Activated naive CD4-positive, alpha-beta T cell treated with anti-CD3 and anti-CD28 coated beads, Interleukin-2, amount 50 U/mL, for 24 hours (primary cell): ENCODE measurements at regions not wholly inside any gene's neighbourhood (a gene's known extent, or its start where the extent isn't known, plus 50 kb on each side); places are given as distances from the start of the nearest gene placed in this dataset.

Experiments
- H3K27ac Mint-ChIP-seq: one replicate; pipeline ENCODE4 v1.8.0; 2021; ENCODE audit warnings: mild to moderate bottlenecking, mixed read lengths
- H3K27me3 Mint-ChIP-seq: one replicate; pipeline ENCODE4 v1.8.0; 2021; ENCODE audit warnings: mixed read lengths
- H3K36me3 Mint-ChIP-seq: one replicate; pipeline ENCODE4 v1.8.0; 2021; ENCODE audit warnings: mixed read lengths
- H3K4me1 Mint-ChIP-seq: one replicate; pipeline ENCODE4 v1.8.0; 2021; ENCODE audit warnings: mixed read lengths
- H3K4me3 Mint-ChIP-seq: one replicate; pipeline ENCODE4 v1.8.0; 2021; ENCODE audit warnings: mild to moderate bottlenecking, mixed read lengths
- H3K9me3 Mint-ChIP-seq: one replicate; pipeline ENCODE4 v1.8.0; 2021; ENCODE audit warnings: mixed read lengths

DNA sequence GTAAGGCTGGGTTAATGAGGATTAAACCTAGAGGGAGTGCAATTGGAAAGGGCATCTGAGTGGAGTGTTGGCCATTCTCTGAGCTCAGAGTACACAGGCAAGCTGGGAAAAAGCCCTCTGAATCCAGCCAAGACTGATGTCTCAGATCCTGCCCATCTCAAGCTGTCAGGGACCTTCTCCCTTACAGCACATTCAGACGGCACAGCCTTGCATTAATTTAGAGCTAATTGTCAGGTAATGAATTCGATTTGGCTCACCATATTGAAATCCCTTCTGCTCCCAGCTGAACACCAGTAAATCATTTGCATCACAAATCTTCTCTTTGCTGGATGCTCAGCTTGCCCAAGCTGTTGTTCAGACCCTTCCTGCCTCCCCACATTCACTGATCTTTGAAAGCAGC, 399.3 kb upstream of the PODXL start:
- Mint-ChIP-seq H3K27ac (no peak overlapping the region), H3K9me3 (peaks cover 9% of the 10 kb centered on the region), H3K36me3 (no peaks in the 10 kb centered on the region), H3K4me3 (no peak overlapping the region), H3K27me3 (peaks cover 9% of the 10 kb centered on the region), H3K4me1 (no peaks in the 10 kb centered on the region)

DNA sequence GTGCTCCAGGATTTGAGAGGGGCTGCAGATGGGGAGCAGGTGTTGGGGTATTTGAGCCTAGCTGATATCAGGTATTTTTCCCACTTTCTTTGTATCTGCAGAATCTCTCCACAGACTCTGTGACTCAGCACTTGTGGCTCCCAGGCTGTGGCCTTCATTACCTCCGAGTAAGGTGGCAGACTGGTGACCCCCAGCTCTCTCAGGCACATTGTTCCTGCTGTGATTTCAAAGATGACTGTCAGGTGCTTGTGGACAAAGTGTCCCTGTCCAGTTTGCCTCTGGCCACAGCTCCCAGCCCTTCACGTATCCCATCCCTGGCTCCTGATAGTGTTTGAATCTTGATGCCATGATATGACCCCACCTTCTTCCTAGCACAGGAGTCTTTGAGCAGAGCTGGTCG, 396.8 kb upstream of the PODXL start:
- Mint-ChIP-seq H3K4me1 (no peaks in the 10 kb centered on the region), H3K9me3 (peaks cover 9% of the 10 kb centered on the region), H3K4me3 (no peak overlapping the region)

DNA sequence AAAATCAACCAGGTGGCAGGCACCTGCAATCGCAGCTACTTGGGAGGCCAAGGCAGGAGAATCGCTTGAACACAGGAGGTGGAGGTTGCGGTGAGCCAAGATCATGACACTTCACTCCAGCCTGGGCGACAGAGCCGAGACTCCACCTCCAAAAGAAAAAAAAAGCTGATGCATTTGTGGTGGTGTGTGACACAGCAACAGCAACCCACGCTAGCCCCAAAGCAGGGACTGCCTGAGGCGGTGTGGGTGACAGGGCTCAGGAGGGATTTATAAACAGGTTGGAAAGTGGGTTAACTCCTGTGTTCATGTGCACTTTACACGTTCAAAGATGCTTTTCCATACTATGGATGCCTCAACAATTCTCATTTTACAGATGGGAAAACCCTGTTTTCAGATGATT, 395.9 kb upstream of the PODXL start:
- Mint-ChIP-seq H3K27ac (no peak overlapping the region), H3K4me3 (no peak overlapping the region), H3K36me3 (peaks cover 1% of the 10 kb centered on the region), H3K4me1 (no peaks in the 10 kb centered on the region), H3K9me3 (peaks cover 9% of the 10 kb centered on the region), H3K27me3 (peaks cover 14% of the 10 kb centered on the region)

More for the DNA sequence above, 396.8 kb upstream of the PODXL start:
- Mint-ChIP-seq H3K36me3 (peaks cover 1% of the 10 kb centered on the region), H3K27ac (no peak overlapping the region), H3K27me3 (peaks cover 12% of the 10 kb centered on the region)

DNA sequence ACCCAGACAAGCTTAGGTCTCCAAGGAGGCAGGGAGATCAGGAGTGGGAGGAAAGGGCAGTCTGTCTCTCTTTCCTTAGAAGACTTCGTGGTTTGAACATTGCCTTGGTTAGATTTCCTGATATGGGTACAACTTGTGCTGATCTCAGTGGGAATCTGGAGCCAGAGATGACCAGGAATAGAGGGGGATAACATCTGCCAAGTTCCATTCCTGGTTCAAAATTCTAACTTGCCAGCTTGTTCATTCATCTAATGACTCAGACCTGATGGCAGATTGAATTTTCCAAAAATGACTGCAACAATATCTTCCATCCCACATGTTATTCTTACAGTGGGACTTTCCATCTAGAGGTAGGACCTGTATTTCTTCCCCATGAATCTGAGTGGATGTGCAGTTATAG, 394.3 kb upstream of the PODXL start:
- Mint-ChIP-seq H3K4me1 (no peaks in the 10 kb centered on the region), H3K36me3 (peaks cover 1% of the 10 kb centered on the region), H3K4me3 (no peak overlapping the region), H3K9me3 (no peaks in the 10 kb centered on the region), H3K27me3 (peaks cover 16% of the 10 kb centered on the region), H3K27ac (no peak overlapping the region)

DNA sequence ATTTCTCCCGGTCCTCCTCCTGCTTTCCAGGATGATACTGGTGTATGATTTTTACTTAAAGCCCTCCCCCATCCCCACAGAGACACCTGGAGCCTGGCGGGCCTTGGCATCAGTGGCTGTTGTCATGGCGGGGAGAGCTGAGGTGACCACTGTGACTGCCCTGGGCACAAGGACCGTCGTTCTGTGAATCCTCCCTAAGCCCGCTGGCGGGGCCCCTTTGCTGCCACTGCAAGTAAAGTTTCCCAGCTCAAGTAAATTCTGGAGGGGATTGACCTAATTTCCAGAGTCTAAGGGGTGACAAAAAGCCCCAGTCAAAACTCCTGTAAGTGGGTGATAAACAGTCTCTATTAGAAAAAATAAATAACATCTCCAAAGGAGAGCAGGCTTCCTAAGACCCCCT, 393.2 kb upstream of the PODXL start:
- H3K9me3 Mint-ChIP-seq: no peaks in the 10 kb centered on the region
- peaks cover 1% of the 10 kb centered on the region for H3K36me3 Mint-ChIP-seq
- no peak overlapping the region for H3K4me3 Mint-ChIP-seq
- H3K27ac Mint-ChIP-seq: no peak overlapping the region
- peaks cover 15% of the 10 kb centered on the region for H3K27me3 Mint-ChIP-seq
- no peaks in the 10 kb centered on the region for H3K4me1 Mint-ChIP-seq

DNA sequence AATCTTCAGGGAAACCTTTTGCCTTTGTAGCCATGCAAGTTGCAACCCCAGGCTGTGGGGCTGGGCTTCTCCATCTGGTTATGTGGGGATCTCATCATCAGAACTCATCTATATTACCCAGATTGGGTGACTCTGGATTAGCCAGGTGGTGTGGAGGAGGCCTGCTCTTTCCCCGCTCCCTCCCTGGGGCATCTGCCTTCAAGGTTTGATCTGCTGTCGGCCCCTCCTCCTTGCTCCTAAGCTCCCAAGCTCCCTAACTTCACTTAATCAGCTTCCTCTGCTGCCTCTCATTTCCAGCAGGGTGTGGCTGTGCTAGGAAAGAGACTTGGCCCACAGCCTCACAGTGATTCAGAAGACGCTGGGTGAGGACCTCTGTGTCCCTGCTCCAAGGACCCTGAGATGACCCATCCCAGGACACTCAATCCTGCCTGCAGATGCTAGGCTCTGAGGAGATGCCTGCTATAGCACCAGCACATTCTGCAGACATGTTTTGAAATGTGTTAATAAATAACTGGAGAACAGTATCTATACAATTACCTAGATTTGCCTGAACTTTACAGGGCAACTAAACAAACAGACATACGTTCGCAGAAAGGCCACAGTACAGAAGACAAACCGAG, 392.1 kb upstream of the PODXL start:
- no peaks in the 10 kb centered on the region for H3K4me1 Mint-ChIP-seq
- H3K9me3 Mint-ChIP-seq: no peaks in the 10 kb centered on the region
- H3K36me3 Mint-ChIP-seq: peaks cover 1% of the 10 kb centered on the region
- H3K27me3 Mint-ChIP-seq: peaks cover 17% of the 10 kb centered on the region
- H3K27ac Mint-ChIP-seq: no peak overlapping the region
- H3K4me3 Mint-ChIP-seq: no peak overlapping the region

DNA sequence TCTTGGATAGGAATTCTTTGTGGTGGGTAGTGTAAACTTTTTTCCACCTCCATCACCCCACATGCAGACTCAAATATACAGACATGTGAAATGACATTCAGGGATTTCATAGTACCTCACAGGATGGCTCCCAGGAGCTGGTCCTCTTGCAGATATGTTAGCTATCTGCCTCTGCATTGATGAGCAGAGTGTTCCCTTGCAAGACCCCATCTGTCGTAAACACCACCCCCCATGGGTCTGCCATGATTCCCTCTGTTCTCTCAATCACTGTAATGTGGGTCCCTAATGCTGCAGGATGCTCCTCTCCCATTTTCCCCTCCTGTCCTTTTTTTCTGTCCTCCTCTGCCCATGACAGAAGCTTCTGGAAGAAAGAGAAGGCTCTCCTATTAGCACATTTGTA, 391.2 kb upstream of the PODXL start:
- H3K4me1 Mint-ChIP-seq: no peaks in the 10 kb centered on the region
- no peaks in the 10 kb centered on the region for H3K9me3 Mint-ChIP-seq
- no peak overlapping the region for H3K27ac Mint-ChIP-seq
- no peak overlapping the region for H3K4me3 Mint-ChIP-seq
- peaks cover 1% of the 10 kb centered on the region for H3K36me3 Mint-ChIP-seq
- peaks cover 17% of the 10 kb centered on the region for H3K27me3 Mint-ChIP-seq

DNA sequence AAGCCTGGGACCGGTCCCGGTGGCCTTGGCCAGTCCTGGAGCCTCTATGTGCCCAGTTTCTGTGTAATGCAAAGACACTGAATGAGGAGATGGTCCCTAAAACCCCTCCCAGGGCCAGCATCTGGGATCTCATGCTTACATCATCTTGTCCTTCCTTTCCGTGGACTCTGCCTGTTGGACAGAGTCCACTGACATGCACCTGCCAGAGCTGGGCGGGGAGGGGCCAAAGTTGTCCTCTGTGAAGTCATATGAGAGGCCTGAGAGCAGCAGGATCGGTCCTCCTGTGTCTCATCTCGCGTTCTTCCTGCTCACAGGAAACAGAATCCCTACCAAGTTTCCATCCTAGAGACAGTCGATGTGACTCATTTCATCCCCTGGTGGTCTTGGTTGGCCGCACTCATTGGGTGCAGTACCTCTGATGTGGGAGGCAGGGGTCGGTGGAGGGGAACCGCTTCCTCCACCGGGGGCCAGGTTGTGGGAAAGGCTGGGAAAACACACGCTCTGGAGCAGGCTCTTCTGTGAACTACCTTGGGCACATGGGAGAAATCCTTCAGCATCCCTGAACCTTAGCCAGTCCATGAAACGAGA, 389.6 kb upstream of the PODXL start:
- H3K4me1 Mint-ChIP-seq: no peaks in the 10 kb centered on the region
- H3K4me3 Mint-ChIP-seq: no peak overlapping the region
- no peaks in the 10 kb centered on the region for H3K9me3 Mint-ChIP-seq
- peaks cover 17% of the 10 kb centered on the region for H3K27me3 Mint-ChIP-seq
- peaks cover 1% of the 10 kb centered on the region for H3K36me3 Mint-ChIP-seq
- H3K27ac Mint-ChIP-seq: no peak overlapping the region

DNA sequence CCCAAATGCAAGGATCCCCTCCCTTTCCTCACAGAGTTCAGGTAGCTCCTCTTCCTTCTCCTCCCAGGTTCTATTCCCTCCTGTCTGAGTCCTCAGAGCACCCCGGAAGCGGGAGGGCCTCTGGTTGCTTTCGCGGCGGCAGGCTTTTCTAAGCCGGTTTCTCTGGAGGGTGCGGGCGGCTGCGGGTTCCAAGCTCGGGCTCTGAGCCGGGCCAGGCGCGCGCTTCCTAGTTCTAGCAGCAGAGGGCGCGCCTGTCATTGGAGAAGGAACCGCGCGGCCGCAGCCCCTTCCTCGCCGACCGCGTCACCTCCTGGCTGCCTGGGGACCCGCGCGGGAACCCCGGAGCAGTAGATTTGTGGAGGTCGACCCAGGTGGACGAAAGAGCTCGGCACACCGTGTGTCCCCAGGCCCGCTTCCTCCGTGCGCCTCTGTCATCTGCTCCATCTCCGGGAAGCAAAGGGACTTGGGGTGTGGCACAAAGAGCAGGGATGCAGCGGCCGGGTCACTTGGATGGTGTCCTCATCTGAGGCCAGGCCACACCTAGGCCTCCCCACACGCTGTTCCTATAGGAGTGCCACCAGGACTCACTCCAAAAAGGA, 389.0 kb upstream of the PODXL start:
- Mint-ChIP-seq H3K4me3 (no peak overlapping the region), H3K4me1 (no peaks in the 10 kb centered on the region), H3K36me3 (peaks cover under 1% of the 10 kb centered on the region), H3K9me3 (no peaks in the 10 kb centered on the region), H3K27ac (no peak overlapping the region), H3K27me3 (peaks cover 18% of the 10 kb centered on the region)

DNA sequence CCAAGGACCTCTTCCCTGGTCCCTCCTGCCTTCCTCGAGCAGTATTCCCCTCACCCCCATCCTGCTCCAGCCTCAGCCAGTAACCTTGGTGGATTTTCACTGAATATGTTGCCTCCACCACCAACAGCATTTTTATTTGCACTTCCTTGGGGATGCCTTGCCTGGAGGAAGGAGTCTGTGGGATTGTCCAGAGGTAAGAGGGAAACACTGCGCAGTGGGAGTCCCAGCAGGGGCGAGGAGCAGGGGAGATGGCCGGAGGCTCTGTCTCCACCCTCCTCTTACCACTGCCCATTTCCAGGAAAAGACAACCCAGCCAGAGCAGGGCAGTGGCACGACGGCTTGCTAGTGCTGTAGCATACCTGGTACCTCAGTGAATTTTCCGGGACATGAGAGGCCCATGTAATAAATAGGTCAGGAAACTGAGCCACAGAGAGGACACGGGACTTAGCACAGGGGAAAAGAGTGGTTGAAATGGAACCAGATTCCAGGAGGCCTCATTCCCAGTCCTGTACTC, 388.2 kb upstream of the PODXL start:
- H3K9me3 Mint-ChIP-seq: no peaks in the 10 kb centered on the region
- H3K4me1 Mint-ChIP-seq: no peaks in the 10 kb centered on the region
- H3K27me3 Mint-ChIP-seq: peaks cover 18% of the 10 kb centered on the region
- no peak overlapping the region for H3K4me3 Mint-ChIP-seq
- no peaks in the 10 kb centered on the region for H3K36me3 Mint-ChIP-seq
- H3K27ac Mint-ChIP-seq: no peak overlapping the region

DNA sequence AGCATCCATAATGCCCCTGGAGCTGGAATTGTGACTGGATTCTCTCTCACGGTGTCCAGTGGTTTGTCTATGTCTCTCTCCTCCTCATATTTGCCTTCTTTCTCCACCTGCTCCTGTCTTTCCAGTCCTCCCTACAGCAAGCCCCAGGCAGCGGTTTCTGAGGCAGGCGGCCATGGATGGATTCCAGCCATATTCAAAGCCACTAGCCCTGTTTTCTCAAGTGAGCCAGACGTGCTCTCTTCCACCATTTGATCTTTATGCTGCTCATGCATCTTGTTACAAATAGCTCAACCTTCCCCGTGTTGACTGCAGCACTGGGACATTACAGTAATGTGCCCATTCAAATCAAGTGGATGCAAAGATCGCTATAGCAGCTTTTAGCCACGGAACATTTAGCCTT, 387.2 kb upstream of the PODXL start:
- Mint-ChIP-seq H3K27me3 (peaks cover 16% of the 10 kb centered on the region), H3K4me3 (no peak overlapping the region), H3K9me3 (no peaks in the 10 kb centered on the region), H3K36me3 (no peaks in the 10 kb centered on the region), H3K27ac (no peak overlapping the region), H3K4me1 (no peaks in the 10 kb centered on the region)

DNA sequence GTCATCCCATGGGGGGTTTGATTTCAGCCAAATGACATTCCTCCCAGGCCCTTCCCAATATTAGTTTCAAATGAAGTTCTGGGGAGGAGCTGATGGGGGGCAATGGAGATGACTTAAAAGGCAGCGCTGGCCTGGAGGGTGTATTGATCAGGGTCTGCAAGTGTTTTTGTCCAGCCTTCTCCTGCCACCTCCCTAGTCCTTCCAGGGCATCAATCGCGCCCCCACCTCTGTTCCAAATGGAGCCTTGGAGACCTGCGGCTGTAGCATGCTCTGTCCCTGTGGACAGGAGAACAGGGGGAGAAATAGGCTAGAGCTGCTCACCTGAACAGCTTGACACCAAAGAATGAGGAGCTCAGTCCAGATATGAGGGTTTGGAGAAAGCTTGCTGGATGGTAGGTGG, 386.8 kb upstream of the PODXL start:
- H3K9me3 Mint-ChIP-seq: no peaks in the 10 kb centered on the region
- no peaks in the 10 kb centered on the region for H3K4me1 Mint-ChIP-seq
- H3K36me3 Mint-ChIP-seq: no peaks in the 10 kb centered on the region
- no peak overlapping the region for H3K4me3 Mint-ChIP-seq
- no peak overlapping the region for H3K27ac Mint-ChIP-seq
- peaks cover 15% of the 10 kb centered on the region for H3K27me3 Mint-ChIP-seq

DNA sequence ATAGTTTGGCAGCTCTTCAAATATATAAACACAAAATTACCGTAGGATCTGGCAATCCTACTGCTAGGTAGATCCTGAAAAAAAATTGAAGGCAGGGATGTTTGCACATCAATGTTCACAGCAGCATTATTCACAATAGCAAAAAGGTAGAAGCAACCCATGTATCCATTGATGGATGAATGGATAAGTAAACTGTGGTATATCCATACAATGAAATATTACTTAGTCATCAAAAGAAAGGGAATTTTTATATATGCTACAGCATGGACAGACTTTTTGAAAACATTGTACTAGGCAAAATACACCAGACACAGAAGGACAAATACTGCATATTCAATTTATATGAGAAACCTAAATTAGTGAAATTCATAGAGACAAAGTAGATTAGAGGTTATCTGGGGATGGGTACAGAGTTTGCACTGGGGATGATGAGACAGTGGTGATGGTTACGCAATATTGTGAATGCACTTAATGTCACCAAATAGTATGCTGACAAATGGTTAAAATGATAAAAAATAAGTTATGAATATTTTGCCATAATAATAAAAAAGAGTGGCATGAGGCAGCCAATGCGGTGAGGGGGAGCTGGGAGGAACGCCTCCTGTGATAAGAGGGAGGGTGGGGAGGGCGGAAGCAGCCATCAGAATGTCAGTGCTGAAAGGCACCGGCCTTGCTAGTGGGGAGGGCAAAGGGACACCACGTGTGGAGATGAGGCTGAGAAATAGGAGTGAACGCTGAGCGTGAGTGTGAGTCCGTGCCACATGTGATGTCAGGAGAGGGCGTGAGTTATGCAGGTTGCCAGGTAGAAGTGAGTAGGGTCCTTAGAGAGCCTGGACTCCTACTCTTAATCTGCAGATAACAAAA, 386.1 kb upstream of the PODXL start:
- no peaks in the 10 kb centered on the region for H3K9me3 Mint-ChIP-seq
- no peak overlapping the region for H3K4me3 Mint-ChIP-seq
- H3K36me3 Mint-ChIP-seq: no peaks in the 10 kb centered on the region
- no peaks in the 10 kb centered on the region for H3K4me1 Mint-ChIP-seq
- H3K27me3 Mint-ChIP-seq: peaks cover 13% of the 10 kb centered on the region
- no peak overlapping the region for H3K27ac Mint-ChIP-seq

DNA sequence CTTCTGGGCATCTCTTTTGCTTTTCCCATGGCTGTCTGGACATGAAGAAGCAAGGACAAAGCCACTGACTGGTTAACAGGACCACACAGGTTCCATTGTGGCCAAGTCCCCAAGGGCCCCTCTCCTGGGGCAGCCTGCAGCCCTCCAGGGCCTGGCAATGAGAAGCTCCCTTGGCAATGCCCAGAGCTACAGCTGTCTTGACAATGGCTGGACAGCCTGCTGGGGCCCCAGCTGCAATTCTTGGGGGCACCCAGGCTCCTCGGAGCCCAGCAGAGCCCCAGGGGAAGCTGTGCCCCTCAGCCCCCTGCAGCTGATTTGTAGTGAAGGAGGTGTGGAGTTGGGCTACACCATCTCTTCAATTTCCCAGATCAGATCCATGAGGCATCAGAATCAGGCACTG, 384.9 kb upstream of the PODXL start:
- no peaks in the 10 kb centered on the region for H3K36me3 Mint-ChIP-seq
- no peak overlapping the region for H3K4me3 Mint-ChIP-seq
- no peaks in the 10 kb centered on the region for H3K9me3 Mint-ChIP-seq
- H3K27me3 Mint-ChIP-seq: peaks cover 11% of the 10 kb centered on the region
- H3K4me1 Mint-ChIP-seq: no peaks in the 10 kb centered on the region
- H3K27ac Mint-ChIP-seq: no peak overlapping the region

DNA sequence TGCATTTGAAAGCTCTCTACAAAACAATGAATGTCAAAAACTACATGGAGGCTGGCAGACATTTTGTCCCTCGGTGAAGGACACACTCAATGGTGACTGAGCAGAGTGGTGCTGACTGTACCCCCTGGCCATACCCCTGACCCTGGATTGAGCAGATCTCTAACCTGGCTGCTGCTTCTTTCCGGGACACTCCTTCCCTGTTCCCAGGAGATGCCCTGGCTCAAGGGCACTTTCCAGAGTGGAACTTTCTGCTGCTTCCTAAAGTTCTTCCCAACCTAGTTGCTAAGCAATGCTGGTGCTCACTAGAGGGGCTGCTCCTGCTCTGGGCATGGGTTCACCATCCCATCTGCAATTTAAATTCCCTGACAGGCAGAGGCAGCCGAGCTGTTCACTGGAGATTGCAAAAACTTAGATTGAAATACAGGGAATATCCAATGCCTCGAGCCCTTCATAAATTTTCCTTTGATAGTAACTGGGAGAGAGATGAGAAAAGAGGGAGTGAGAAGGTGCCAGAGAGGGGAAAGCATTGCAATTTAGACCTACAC, 384.3 kb upstream of the PODXL start:
- H3K36me3 Mint-ChIP-seq: no peaks in the 10 kb centered on the region
- H3K9me3 Mint-ChIP-seq: no peaks in the 10 kb centered on the region
- H3K4me1 Mint-ChIP-seq: no peaks in the 10 kb centered on the region
- no peak overlapping the region for H3K27ac Mint-ChIP-seq
- H3K4me3 Mint-ChIP-seq: no peak overlapping the region
- H3K27me3 Mint-ChIP-seq: peaks cover 9% of the 10 kb centered on the region
